ENCODE measurements at regions not wholly inside any gene's neighbourhood (a gene's known extent, or its start where the extent isn't known, plus 50 kb on each side); places are given as distances from the start of the nearest gene placed in this dataset.

- H3K36me3 Mint-ChIP-seq (ENCODE audit: unreplicated experiment), result no peaks in the 10 kb centered on the region
- no peaks in the 10 kb centered on the region for H3K27me3 Mint-ChIP-seq (ENCODE audit: unreplicated experiment)
- H3K4me1 Mint-ChIP-seq (ENCODE audit: low read depth, unreplicated experiment), result no peaks in the 10 kb centered on the region
- no peak overlapping the region for H3K4me3 Mint-ChIP-seq (ENCODE audit: unreplicated experiment)
- no peak overlapping the region for H3K27ac Mint-ChIP-seq (ENCODE audit: unreplicated experiment)
- H3K9me3 Mint-ChIP-seq (ENCODE audit: unreplicated experiment), result peaks cover 4% of the 10 kb centered on the region
- DNase-seq, result no peak
- TF ChIP-seq, protein P1, sequence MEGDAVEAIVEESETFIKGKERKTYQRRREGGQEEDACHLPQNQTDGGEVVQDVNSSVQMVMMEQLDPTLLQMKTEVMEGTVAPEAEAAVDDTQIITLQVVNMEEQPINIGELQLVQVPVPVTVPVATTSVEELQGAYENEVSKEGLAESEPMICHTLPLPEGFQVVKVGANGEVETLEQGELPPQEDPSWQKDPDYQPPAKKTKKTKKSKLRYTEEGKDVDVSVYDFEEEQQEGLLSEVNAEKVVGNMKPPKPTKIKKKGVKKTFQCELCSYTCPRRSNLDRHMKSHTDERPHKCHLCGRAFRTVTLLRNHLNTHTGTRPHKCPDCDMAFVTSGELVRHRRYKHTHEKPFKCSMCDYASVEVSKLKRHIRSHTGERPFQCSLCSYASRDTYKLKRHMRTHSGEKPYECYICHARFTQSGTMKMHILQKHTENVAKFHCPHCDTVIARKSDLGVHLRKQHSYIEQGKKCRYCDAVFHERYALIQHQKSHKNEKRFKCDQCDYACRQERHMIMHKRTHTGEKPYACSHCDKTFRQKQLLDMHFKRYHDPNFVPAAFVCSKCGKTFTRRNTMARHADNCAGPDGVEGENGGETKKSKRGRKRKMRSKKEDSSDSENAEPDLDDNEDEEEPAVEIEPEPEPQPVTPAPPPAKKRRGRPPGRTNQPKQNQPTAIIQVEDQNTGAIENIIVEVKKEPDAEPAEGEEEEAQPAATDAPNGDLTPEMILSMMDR (IDR thresholded peaks at IDR 0.05; ENCODE audit: partially characterized antibody, unreplicated experiment), result no peak
Observed at GRCh38 chr9:12972608-12973589, 198.1 kb downstream of the LURAP1L start.

DNA sequence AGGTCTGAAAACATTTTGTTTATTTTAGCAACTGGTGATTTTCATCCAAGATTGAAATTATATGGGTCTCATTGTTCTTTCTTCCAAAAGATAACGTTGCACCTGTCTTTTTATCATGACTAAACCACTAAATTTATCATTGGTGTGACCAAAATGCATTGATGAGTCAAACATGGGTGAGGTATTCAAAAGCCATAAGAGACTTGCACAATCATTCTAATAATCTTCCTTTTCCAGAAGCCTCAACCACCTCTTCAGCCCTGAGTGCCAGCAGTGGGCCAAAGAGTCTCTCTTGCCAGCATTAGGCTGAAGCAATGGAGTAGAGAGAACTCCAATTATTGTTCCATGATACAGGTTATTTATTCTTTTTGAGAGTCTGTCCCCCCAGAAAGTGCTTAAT lies 198.9 kb downstream of the LURAP1L start:
- no peaks in the 10 kb centered on the region for H3K36me3 Mint-ChIP-seq (ENCODE audit: unreplicated experiment)
- H3K27ac Mint-ChIP-seq (ENCODE audit: unreplicated experiment), result no peak overlapping the region
- TF ChIP-seq, protein P1 (IDR thresholded peaks at IDR 0.05; ENCODE audit: partially characterized antibody, unreplicated experiment), result no peak
- H3K4me1 Mint-ChIP-seq (ENCODE audit: low read depth, unreplicated experiment), result no peaks in the 10 kb centered on the region
- peaks cover 2% of the 10 kb centered on the region for H3K9me3 Mint-ChIP-seq (ENCODE audit: unreplicated experiment)
- no peaks in the 10 kb centered on the region for H3K27me3 Mint-ChIP-seq (ENCODE audit: unreplicated experiment)
- H3K4me3 Mint-ChIP-seq (ENCODE audit: unreplicated experiment), result no peak overlapping the region
- DNase-seq, result no peak

- Mint-ChIP-seq H3K4me1 (ENCODE audit: low read depth, unreplicated experiment) (no peaks in the 10 kb centered on the region), H3K36me3 (ENCODE audit: unreplicated experiment) (no peaks in the 10 kb centered on the region), H3K27me3 (ENCODE audit: unreplicated experiment) (no peaks in the 10 kb centered on the region), H3K9me3 (ENCODE audit: unreplicated experiment) (peaks cover 2% of the 10 kb centered on the region), H3K4me3 (ENCODE audit: unreplicated experiment) (no peak overlapping the region), H3K27ac (ENCODE audit: unreplicated experiment) (no peak overlapping the region)
- no peak for DNase-seq
- TF ChIP-seq, protein P1 (IDR thresholded peaks at IDR 0.05; ENCODE audit: partially characterized antibody, unreplicated experiment), result no peak
Observed at GRCh38 chr9:12974671-12975070, 199.9 kb downstream of the LURAP1L start.

DNA sequence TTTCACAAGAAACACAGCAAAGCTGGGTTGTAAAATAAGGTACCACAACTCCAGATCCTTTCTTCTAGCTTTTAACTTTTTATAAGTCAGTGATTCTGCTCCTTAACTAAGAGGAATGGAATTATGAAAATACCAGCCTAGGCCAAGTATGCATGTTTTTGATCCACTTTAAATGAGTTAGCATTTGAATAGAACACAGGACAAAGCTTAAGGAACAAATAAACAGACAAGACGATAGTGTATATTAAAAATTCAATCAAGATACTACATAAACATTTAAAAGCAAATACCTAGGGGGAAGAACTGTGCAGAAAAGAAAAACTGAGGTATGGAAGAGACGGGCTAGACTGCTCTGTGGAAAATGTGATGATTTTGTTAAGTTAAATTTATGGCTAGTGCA lies 200.7 kb downstream of the LURAP1L start:
- H3K4me1 Mint-ChIP-seq (ENCODE audit: low read depth, unreplicated experiment), result no peaks in the 10 kb centered on the region
- H3K9me3 Mint-ChIP-seq (ENCODE audit: unreplicated experiment), result peaks cover 2% of the 10 kb centered on the region
- H3K36me3 Mint-ChIP-seq (ENCODE audit: unreplicated experiment), result no peaks in the 10 kb centered on the region
- no peak overlapping the region for H3K4me3 Mint-ChIP-seq (ENCODE audit: unreplicated experiment)
- H3K27me3 Mint-ChIP-seq (ENCODE audit: unreplicated experiment), result no peaks in the 10 kb centered on the region
- H3K27ac Mint-ChIP-seq (ENCODE audit: unreplicated experiment), result no peak overlapping the region
- DNase-seq, result no peak
- TF ChIP-seq, protein P1 (IDR thresholded peaks at IDR 0.05; ENCODE audit: partially characterized antibody, unreplicated experiment), result no peak

Measured in glutamatergic neuron (in vitro differentiated cells).